Dermis microvascular lymphatic vessel endothelial cell (primary cell): ENCODE measurements at regions not wholly inside any gene's neighbourhood (a gene's known extent, or its start where the extent isn't known, plus 50 kb on each side); places are given as distances from the start of the nearest gene placed in this dataset.
A peak's percentile ranks its signal among the peaks of the same experiment; 100 is the strongest.

Experiments used
- DNase-seq, 2 donors: peaks; one replicate each; pipeline versions ENCODE4 v3.0.0 to v3.0.0-alpha.2; 2010; ENCODE audit warnings: low read depth in 2 of 2

DNA sequence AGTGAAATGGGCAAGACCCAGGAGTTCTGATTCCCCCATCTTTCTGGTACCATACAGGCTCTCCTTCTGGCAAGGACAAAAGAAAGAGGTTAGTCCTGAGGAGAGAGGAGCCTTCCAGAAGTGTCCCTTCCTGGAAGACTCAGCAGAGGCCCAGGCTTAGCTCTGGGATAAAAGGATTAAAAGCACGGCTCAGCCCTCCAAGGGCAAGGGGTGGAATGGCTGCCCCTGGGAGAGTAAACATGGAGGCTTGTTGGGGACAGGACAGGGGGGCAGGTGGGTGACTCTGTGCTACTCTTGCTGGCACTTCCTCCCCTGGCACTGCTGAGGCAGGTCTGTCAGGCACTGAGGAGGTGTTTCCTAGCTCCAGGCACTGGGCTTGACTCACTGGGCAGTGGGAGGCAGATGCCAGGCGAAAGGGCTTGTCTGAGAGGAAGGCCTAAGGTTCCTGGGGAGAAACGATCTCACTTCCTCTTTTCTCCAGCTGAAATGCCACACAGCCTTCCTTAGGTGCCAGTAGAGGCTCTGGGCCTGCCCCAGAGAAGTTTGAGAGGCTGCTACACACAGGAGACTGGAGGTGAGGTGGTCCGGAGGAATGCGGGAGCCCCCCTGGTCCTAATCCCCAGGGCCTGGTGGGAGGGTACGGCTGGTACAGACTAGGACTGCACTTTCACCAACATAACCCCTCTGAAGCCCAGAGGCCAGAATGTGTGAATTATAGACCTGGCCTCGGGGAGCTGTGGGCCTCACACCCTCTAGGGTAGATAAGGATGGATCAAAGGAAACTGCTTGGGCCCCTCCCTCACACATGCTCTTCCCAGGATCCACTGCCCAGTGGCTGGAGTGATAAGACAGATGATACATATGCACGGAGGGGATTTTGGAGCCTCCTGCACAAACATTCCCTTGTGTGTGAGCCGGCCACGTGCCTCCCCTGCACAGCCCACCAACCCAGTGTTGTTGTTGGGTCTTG is 63.2 kb upstream of the PODXL start:
- DNase-seq = peak in 1 of 2 donors; percentile 50

DNA sequence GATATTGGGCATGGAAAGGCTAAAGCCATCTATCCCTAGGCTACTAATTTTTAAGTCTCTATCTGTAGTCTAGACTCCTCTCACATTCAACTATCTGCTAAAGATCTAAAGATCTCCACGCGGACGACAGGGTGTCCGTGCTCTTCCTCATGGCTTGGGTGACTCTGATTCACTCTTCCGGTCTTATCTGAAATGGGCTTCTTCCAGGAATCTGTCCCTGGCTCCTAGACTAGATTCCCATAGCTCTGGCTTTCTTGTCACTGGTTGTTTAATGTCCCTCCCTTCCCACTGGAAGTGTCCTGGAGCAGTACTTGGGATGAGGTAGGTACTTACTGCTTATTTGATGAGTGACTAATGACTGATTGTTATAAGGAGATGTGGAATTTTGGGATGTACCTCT is 62.0 kb upstream of the PODXL start:
- no peak for DNase-seq

- DNase-seq = no peak
These were observed 60.2 kb upstream of the PODXL start for GRCh38 chr7:131616487-131617200.

DNA sequence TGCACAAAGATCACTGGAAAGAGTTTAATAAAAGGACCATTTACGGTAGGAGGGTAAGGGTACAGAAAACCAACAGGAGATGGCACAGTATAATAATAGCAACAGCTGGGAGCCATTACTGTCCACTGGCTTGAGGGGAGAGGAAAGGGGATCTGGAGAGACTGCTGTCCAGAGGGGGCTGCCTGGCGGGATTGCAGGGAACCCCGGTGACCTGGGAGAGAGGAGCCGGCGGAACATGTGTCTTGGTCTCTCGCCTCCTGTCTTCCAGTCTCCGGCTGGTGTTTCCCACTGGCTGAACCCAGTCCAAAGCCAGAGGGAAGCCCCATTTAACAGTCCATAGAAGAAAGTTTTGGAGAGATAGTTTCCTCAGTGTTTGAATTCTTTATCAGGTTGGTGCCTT is 57.5 kb upstream of the PODXL start:
- no peak for DNase-seq

DNA sequence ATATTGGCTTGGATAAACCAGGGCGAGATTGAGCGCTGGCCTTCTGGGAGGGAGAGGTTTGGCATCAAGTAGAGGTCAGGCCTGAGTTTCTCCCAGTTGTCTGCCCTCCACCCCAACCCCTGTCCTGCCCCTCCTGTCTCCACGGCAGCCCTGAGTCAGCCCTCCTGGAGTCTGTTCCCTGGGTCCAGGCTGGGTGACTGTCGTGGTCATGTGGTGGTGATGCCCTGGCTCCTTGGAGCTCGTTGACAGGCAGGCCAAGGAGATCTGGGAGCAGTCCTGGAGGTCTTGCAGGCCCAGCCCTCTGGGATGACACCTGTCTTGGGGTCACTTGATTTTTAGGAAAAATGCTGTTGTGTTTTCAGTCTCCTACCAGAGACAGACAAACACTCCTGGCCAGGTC is 53.6 kb upstream of the PODXL start:
- no peak for DNase-seq

DNA sequence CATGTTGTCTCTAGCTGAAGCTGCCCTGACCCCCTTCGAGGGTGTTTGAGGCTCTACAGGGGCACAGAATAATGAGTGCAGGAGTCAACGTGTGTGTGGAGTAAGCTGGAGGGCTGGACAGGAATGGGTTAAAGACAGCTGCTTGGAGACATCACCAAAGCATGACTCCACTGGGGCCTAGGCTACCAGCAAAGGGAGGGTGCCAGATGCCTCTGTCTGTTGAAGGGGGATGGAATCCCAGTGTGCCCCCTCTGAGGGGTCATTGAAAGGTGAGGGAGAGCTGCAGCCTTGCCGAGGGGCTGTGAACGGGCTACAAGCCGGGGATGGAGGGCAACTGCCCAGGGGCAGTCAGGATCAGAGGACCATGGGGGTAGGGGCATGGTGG is 51.7 kb upstream of the PODXL start:
- DNase-seq = no peak

DNA sequence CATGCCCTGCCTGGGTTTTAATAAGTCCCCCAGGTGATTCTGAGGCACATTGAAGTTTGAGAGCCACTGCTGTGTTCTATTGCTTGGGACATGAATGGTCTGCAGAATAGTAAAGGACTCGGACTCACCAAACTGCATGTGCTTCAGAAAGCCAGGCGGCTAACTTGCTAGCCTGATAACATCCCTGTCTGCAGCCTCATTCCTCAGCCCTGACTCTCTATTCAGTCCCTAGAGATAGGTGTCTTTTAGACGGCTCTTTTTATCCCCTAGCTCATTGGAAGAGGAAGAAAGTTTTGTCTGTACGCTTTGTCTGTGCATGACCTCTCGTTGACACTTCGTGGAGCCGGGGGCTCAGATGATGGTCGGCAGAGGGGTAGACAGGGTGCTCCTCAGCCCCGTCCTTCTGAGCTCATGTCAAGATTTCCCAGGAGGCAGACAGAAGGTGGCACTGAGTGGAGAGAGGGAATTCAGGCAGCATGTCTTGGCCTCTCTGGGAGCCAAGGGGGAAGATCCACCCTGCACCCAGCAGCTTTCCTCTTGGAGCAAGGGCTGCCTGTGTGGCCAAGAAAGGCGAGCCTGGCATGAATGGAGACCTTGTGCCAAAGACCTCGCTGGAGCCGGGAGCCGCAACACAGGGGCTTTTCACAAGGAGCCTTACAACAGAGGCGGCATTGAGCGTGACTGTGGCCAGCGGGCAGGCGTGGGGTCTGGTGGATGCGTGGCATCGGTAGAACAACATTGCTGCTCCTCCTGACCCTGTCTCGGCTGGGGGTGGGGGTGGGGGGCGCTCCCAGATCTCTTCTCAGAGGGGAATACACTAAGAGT is 51.1 kb upstream of the PODXL start:
- no peak for DNase-seq

GRCh38 chr7:131606346-131607290 is 50.2 kb upstream of the PODXL start:
- no peak for DNase-seq
